Loucy (cell line): ENCODE measurements at regions not wholly inside any gene's neighbourhood (a gene's known extent, or its start where the extent isn't known, plus 50 kb on each side); places are given as distances from the start of the nearest gene placed in this dataset.

Source experiments
- H2AFZ ChIP-seq: fragments of 200-600 bp; sonication (generic); 2 replicates; pipeline ENCODE4 v1.6.0; 2016; ENCODE audit warnings: antibody characterized with exemption, mild to moderate bottlenecking, low read length, moderate library complexity
- H3F3A ChIP-seq: fragments of 200-600 bp; 2 replicates; pipeline ENCODE4 v1.6.0; 2016; ENCODE audit warnings: antibody characterized with exemption, low read depth, mild to moderate bottlenecking
- H3K27me3 ChIP-seq: fragments of 200-600 bp; sonication (generic); 2 replicates; pipeline ENCODE4 v1.6.1; 2014; ENCODE audit warnings: low read length, mild to moderate bottlenecking; ENCODE audit not compliant: insufficient read depth, poor library complexity, severe bottlenecking
- H3K36me3 ChIP-seq: fragments of 200-600 bp; sonication (generic); 2 replicates; pipeline ENCODE4 v1.6.1; 2016; ENCODE audit warnings: low read length; ENCODE audit not compliant: insufficient read depth
- H3K4me1 ChIP-seq: fragments of 200-600 bp; sonication (generic); 2 replicates; pipeline ENCODE4 v1.5.1; 2014; ENCODE audit warnings: low read length, mild to moderate bottlenecking; ENCODE audit not compliant: insufficient read depth, poor library complexity, severe bottlenecking
- H3K4me2 ChIP-seq: fragments of 200-600 bp; sonication (generic); 2 replicates; pipeline ENCODE4 v1.6.0; 2014; ENCODE audit warnings: antibody characterized with exemption, low read length, low read depth, mild to moderate bottlenecking; ENCODE audit not compliant: poor library complexity, severe bottlenecking
- H3K4me3 ChIP-seq: fragments of 200-600 bp; sonication (generic); 2 replicates; pipeline ENCODE4 v1.5.1; 2014; ENCODE audit warnings: low read length, mild to moderate bottlenecking, mixed read lengths; ENCODE audit not compliant: poor library complexity, severe bottlenecking
- H3K79me2 ChIP-seq: fragments of 200-600 bp; sonication (generic); 2 replicates; pipeline ENCODE4 v1.6.1; 2014; ENCODE audit warnings: low read length; ENCODE audit not compliant: insufficient read depth
- H3K9ac ChIP-seq: fragments of 200-600 bp; sonication (generic); 2 replicates; pipeline ENCODE4 v1.6.0; 2014; ENCODE audit warnings: mild to moderate bottlenecking, low read depth, low read length, moderate library complexity; ENCODE audit not compliant: poor library complexity, severe bottlenecking
- H3K9me2 ChIP-seq: fragments of 200-600 bp; sonication (generic); replicated peaks from 2 replicates; pipeline ENCODE4 v1.6.1; 2016; ENCODE audit warnings: low read depth, low read length, mixed read lengths
- H3K9me3 ChIP-seq: fragments of 200-600 bp; sonication (generic); 2 replicates; pipeline ENCODE4 v1.6.1; 2014; ENCODE audit warnings: mild to moderate bottlenecking, antibody characterized with exemption, low read length, low read depth; ENCODE audit not compliant: insufficient read depth
- H4K20me1 ChIP-seq: fragments of 200-600 bp; sonication (generic); 2 replicates; pipeline ENCODE4 v1.6.0; 2014; ENCODE audit warnings: antibody characterized with exemption, low read length, mild to moderate bottlenecking; ENCODE audit not compliant: insufficient read depth, poor library complexity, severe bottlenecking
- EZH2phosphoT487 ChIP-seq: fragments of 200-600 bp; IDR thresholded peaks from 2 replicates; pipeline ENCODE4 v1.6.1; 2018; ENCODE audit warnings: antibody characterized with exemption, mild to moderate bottlenecking, moderate library complexity, borderline replicate concordance
- TF ChIP-seq, protein P1 (sequence below): fragments of 200-600 bp; sonication (generic); conservative IDR thresholded peaks from 2 replicates; pipeline ENCODE4 v1.5.1; 2014; ENCODE audit warnings: mild to moderate bottlenecking, antibody characterized with exemption, low read length

DNA sequence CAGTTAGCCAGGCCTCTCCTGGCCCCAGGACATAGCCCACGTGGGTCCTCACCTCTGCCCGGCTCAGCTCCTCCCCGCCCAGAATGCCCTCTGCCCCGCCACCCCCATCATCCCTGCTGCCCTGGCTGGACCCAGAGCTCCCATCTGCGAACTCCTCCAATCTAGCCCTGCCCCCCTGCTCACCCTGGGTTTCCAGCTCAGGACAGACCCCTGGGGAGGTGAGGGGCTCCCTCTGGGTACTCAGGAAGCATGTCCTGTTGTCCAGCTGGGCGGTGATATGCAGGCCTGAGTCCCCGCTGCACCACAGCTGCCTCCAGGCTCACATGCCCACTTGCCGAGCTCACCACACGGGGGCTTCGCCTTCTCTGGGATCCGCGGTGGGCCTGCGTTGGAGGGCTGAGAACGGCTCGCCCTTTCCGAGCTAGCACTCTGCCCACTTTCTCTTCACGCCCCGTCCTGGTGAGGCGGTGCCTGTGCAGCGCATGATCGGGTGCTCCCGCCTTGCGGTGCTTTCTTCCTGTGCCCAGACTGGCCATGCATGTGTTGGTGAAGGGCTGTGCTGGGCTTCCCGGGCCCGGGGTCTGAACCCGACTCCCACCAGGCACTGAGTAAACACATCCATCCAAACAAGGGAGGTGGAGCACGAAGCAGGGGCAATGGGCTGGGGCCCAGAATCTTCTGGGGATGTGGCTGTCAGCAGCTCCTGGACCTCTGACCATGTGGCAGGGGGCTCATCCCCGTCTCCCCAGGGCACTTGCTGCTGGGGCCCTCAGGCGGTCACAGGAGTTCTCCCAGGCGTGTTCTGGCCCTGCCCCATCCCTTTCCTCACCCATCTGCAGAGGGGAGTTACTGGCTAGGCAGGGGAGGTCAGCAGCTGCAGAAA, 74.3 kb downstream of the RGS12 start:
- no peaks in the 10 kb centered on the region for H3K36me3 ChIP-seq
- TF ChIP-seq EZH2phosphoT487: no peak
- TF ChIP-seq, protein P1, sequence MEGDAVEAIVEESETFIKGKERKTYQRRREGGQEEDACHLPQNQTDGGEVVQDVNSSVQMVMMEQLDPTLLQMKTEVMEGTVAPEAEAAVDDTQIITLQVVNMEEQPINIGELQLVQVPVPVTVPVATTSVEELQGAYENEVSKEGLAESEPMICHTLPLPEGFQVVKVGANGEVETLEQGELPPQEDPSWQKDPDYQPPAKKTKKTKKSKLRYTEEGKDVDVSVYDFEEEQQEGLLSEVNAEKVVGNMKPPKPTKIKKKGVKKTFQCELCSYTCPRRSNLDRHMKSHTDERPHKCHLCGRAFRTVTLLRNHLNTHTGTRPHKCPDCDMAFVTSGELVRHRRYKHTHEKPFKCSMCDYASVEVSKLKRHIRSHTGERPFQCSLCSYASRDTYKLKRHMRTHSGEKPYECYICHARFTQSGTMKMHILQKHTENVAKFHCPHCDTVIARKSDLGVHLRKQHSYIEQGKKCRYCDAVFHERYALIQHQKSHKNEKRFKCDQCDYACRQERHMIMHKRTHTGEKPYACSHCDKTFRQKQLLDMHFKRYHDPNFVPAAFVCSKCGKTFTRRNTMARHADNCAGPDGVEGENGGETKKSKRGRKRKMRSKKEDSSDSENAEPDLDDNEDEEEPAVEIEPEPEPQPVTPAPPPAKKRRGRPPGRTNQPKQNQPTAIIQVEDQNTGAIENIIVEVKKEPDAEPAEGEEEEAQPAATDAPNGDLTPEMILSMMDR: no peak
- no peak overlapping the region for H2AFZ ChIP-seq
- H3K9me3 ChIP-seq: no peaks in the 10 kb centered on the region
- H4K20me1 ChIP-seq: peaks cover 44% of the 10 kb centered on the region
- H3K4me3 ChIP-seq: no peak overlapping the region
- peaks cover 28% of the 10 kb centered on the region for H3K4me1 ChIP-seq
- no peaks in the 10 kb centered on the region for H3K9me2 ChIP-seq
- no peak overlapping the region for H3K9ac ChIP-seq
- no peak overlapping the region for H3K4me2 ChIP-seq
- H3F3A ChIP-seq: no peaks in the 10 kb centered on the region
- H3K79me2 ChIP-seq: peaks cover 100% of the 10 kb centered on the region
- no peaks in the 10 kb centered on the region for H3K27me3 ChIP-seq

DNA sequence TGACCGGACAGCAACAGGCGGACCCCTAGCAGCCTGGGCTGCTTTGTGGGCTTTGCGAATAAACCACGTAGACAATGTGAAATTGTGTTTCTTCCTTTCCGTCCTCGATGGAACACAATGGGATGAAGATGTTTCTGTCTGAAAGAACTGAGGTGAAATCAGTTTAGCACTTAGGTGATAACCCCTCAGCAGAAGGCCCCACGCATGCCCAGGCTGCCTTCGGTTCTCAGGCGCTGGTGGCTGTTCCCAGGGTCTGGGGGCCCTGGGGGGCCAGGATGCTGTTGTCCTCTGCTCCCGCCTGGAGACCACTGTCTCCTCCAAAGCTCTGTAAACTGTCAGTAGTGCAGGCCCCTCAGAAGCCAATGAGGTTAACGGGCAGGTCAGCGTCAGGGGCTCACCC, 73.9 kb upstream of the HGFAC start:
- no peaks in the 10 kb centered on the region for H3F3A ChIP-seq
- H4K20me1 ChIP-seq: peaks cover 42% of the 10 kb centered on the region
- no peak for TF ChIP-seq EZH2phosphoT487
- TF ChIP-seq, protein P1: no peak
- no peak overlapping the region for H3K4me3 ChIP-seq
- H3K27me3 ChIP-seq: no peaks in the 10 kb centered on the region
- no peak overlapping the region for H2AFZ ChIP-seq
- H3K4me1 ChIP-seq: peaks cover 28% of the 10 kb centered on the region
- no peak overlapping the region for H3K4me2 ChIP-seq
- H3K9me3 ChIP-seq: no peaks in the 10 kb centered on the region
- no peaks in the 10 kb centered on the region for H3K36me3 ChIP-seq
- H3K9me2 ChIP-seq: no peaks in the 10 kb centered on the region
- no peak overlapping the region for H3K9ac ChIP-seq
- peaks cover 100% of the 10 kb centered on the region for H3K79me2 ChIP-seq

DNA sequence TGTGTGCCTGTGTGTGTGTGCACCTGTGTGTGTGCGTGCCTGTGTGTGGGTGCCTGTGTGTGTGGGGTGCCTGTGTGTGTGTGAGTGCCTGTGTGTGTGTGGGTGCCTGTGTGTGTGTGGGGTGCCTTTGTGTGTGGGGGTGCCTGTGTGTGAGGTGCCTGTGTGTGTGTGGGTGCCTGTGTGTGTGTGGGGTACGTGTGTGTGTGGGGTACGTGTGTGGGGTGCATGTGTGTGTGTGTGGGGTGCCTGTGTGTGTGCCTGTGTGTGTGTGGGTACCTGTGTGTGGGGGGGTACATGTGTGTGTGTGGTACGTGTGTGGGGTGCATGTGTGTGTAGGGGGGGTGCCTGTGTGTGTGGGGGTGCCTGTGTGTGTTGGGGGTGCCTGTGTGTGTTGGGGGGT, 73.4 kb upstream of the HGFAC start:
- Histone ChIP-seq H3K4me1 (peaks cover 28% of the 10 kb centered on the region), H3F3A (no peaks in the 10 kb centered on the region), H4K20me1 (peaks cover 38% of the 10 kb centered on the region), H3K36me3 (peaks cover 2% of the 10 kb centered on the region; the same call in 1 of the 2 replicates), H2AFZ (no peak overlapping the region), H3K9me2 (no peaks in the 10 kb centered on the region), H3K79me2 (peaks cover 99% of the 10 kb centered on the region), H3K9me3 (no peaks in the 10 kb centered on the region), H3K27me3 (no peaks in the 10 kb centered on the region), H3K4me2 (no peak overlapping the region), H3K9ac (no peak overlapping the region), H3K4me3 (no peak overlapping the region)
- TF ChIP-seq EZH2phosphoT487: no peak
- TF ChIP-seq, protein P1: no peak
